IMR-90 (cell line): ENCODE measurements at regions not wholly inside any gene's neighbourhood (a gene's known extent, or its start where the extent isn't known, plus 50 kb on each side); places are given as distances from the start of the nearest gene placed in this dataset.

Experiments
- ATAC-seq: fragments of 200-7000 bp; cut with Tn5 transposase; 2 replicates; pipeline ENCODE4 v1.9.1; 2020; ENCODE audit warnings: low read depth, mild to moderate bottlenecking, moderate library complexity
- BruUV-seq: library from RNA; stranded (reverse); fragments of 400-500 nt; replicated peaks from 2 replicates; lab custom pipeline; 2021; lab: Mats Ljungman, UMichigan
- CTCF ChIA-PET: fragments of 300-600 bp; formaldehyde crosslinking; extraction: SDS; loops from one replicate; lab custom pipeline; 2021; ENCODE audit warnings: antibody characterized with exemption; lab: Yijun Ruan, JAX
- POLR2A ChIA-PET: fragments of 300-600 bp; sonication (Branson Sonifier 250); formaldehyde crosslinking; loops from one replicate; lab custom pipeline; 2022; ENCODE audit warnings: antibody characterized with exemption; ENCODE audit not compliant: unreplicated experiment; lab: Charles Lee
- DNase-seq: peaks from one replicate; pipeline ENCODE4 v3.0.0; 2013
- H2AFZ ChIP-seq: replicated peaks from 2 replicates; pipeline ENCODE3; 2013; ENCODE audit warnings: low read length, mild to moderate bottlenecking; ENCODE audit not compliant: poor library complexity
- H2AK5ac ChIP-seq: 2 replicates; pipeline ENCODE4 v1.6.1; 2013; ENCODE audit warnings: low read depth, low read length, inconsistent platforms
- H2AK9ac ChIP-seq: replicated peaks from 2 replicates; pipeline ENCODE3; 2013; ENCODE audit warnings: mild to moderate bottlenecking, low read depth, low read length, moderate library complexity; ENCODE audit not compliant: poor library complexity
- H2BK120ac ChIP-seq: 2 replicates; pipeline ENCODE4 v1.6.1; 2013; ENCODE audit warnings: low read depth, low read length, inconsistent platforms
- H2BK15ac ChIP-seq: 3 replicates; pipeline ENCODE4 v1.6.1; 2013; ENCODE audit warnings: low read depth, low read length, inconsistent platforms
- H2BK20ac ChIP-seq: 2 replicates; pipeline ENCODE4 v1.6.1; 2013; ENCODE audit warnings: low read depth, mild to moderate bottlenecking, inconsistent platforms, low read length, moderate library complexity
- H2BK5ac ChIP-seq: 2 replicates; pipeline ENCODE4 v1.6.1; 2013; ENCODE audit warnings: mild to moderate bottlenecking, low read depth, low read length, inconsistent platforms; ENCODE audit not compliant: poor library complexity, severe bottlenecking
- H3K14ac ChIP-seq: replicated peaks from 2 replicates; pipeline ENCODE4 v1.6.1; 2013; ENCODE audit warnings: low read depth, low read length, inconsistent platforms
- H3K18ac ChIP-seq: 2 replicates; pipeline ENCODE4 v1.6.1; 2013; ENCODE audit warnings: low read depth, low read length, control low read depth
- H3K23ac ChIP-seq: 2 replicates; pipeline ENCODE4 v1.6.1; 2013; ENCODE audit warnings: low read depth, low read length, inconsistent platforms
- H3K27ac ChIP-seq: 2 replicates; pipeline ENCODE4 v1.5.1; 2013; ENCODE audit warnings: mild to moderate bottlenecking, control low read depth, low read length; ENCODE audit not compliant: insufficient read depth
- H3K27me3 ChIP-seq: 2 replicates; pipeline ENCODE4 v1.6.1; 2013; ENCODE audit warnings: low read length; ENCODE audit not compliant: control insufficient read depth, insufficient read depth
- H3K36me3 ChIP-seq: 2 replicates; pipeline ENCODE4 v1.6.1; 2013; ENCODE audit warnings: low read length, mixed read lengths; ENCODE audit not compliant: control insufficient read depth, insufficient read depth
- H3K4ac ChIP-seq: 2 replicates; pipeline ENCODE4 v1.6.1; 2013; ENCODE audit warnings: low read depth, low read length, inconsistent platforms
- H3K4me1 ChIP-seq: 2 replicates; pipeline ENCODE4 v1.6.1; 2013; ENCODE audit warnings: low read length, mixed read lengths; ENCODE audit not compliant: control insufficient read depth, insufficient read depth
- H3K4me2 ChIP-seq: 2 replicates; pipeline ENCODE4 v1.6.1; 2013; ENCODE audit warnings: low read depth, mild to moderate bottlenecking, control low read depth, low read length, moderate library complexity
- H3K4me3 ChIP-seq: 2 replicates; pipeline ENCODE4 v1.5.1; 2013; ENCODE audit warnings: low read depth, mild to moderate bottlenecking, control low read depth, low read length, moderate library complexity; ENCODE audit not compliant: insufficient read depth
- H3K56ac ChIP-seq: 2 replicates; pipeline ENCODE4 v1.6.1; 2013; ENCODE audit warnings: low read length, inconsistent platforms; ENCODE audit not compliant: insufficient read depth; ENCODE audit errors: extremely low read depth
- H3K79me1 ChIP-seq, 2 experiments: 2 replicates each; pipeline ENCODE4 v1.6.1; 2013; ENCODE audit warnings: low read length in 2 of 2, inconsistent platforms in 1 of 2, low read depth in 1 of 2
- H3K9ac ChIP-seq: 2 replicates; pipeline ENCODE4 v1.6.1; 2013; ENCODE audit warnings: low read depth, low read length, control low read depth
- H3K9me1 ChIP-seq: 2 replicates; pipeline ENCODE4 v1.6.1; 2013; ENCODE audit warnings: low read length, inconsistent platforms; ENCODE audit not compliant: insufficient read depth
- H3K9me3 ChIP-seq: 2 replicates; pipeline ENCODE4 v1.6.1; 2013; ENCODE audit warnings: low read length; ENCODE audit not compliant: control insufficient read depth, insufficient read depth
- H4K20me1 ChIP-seq: 2 replicates; pipeline ENCODE4 v1.6.1; 2013; ENCODE audit warnings: low read length, inconsistent platforms; ENCODE audit not compliant: insufficient read depth
- H4K5ac ChIP-seq: 2 replicates; pipeline ENCODE4 v1.6.1; 2013; ENCODE audit warnings: mild to moderate bottlenecking, low read depth, low read length, control low read depth
- H4K8ac ChIP-seq, 2 experiments: 2 replicates each; pipeline ENCODE4 v1.6.1; 2013; ENCODE audit warnings: low read depth in 2 of 2, low read length in 2 of 2, control low read depth in 1 of 2, inconsistent platforms in 1 of 2
- H4K91ac ChIP-seq: 2 replicates; pipeline ENCODE4 v1.6.1; 2013; ENCODE audit warnings: low read depth, low read length, inconsistent platforms; ENCODE audit not compliant: insufficient read depth
- BHLHE40 ChIP-seq: fragments of 150-350 bp; IDR thresholded peaks from 2 replicates; pipeline ENCODE4 v1.6.1; 2016; ENCODE audit warnings: mild to moderate bottlenecking, low read depth, low read length
- CEBPB ChIP-seq: IDR thresholded peaks from 2 replicates; pipeline ENCODE4 v1.6.1; 2012; ENCODE audit warnings: low read depth, low read length, improper control_type of control experiment
- CHD1 ChIP-seq: IDR thresholded peaks from 2 replicates; pipeline ENCODE4 v1.6.1; 2012; ENCODE audit warnings: low read depth, low read length, improper control_type of control experiment
- ELK1 ChIP-seq: fragments of 150-350 bp; IDR thresholded peaks from 2 replicates; pipeline ENCODE4 v1.6.1; 2016; ENCODE audit warnings: low read depth, mild to moderate bottlenecking, low read length, moderate library complexity, borderline replicate concordance
- FOS ChIP-seq: fragments of 150-350 bp; IDR thresholded peaks from 2 replicates; pipeline ENCODE4 v1.6.1; 2016; ENCODE audit warnings: low read depth, low read length
- MAFK ChIP-seq: IDR thresholded peaks from 2 replicates; pipeline ENCODE4 v1.6.1; 2012; ENCODE audit warnings: low read depth, low read length, improper control_type of control experiment
- MAZ ChIP-seq: IDR thresholded peaks from 2 replicates; pipeline ENCODE4 v1.6.1; 2012; ENCODE audit warnings: low read depth, mild to moderate bottlenecking, low read length, improper control_type of control experiment, moderate library complexity, borderline replicate concordance
- MXI1 ChIP-seq: IDR thresholded peaks from 2 replicates; pipeline ENCODE4 v1.6.1; 2012; ENCODE audit warnings: low read depth, mild to moderate bottlenecking, low read length, moderate library complexity, borderline replicate concordance
- NFE2L2 ChIP-seq: fragments of 150-350 bp; IDR thresholded peaks from 2 replicates; pipeline ENCODE4 v1.6.1; 2016; ENCODE audit warnings: low read depth, mild to moderate bottlenecking, low read length
- POLR2A ChIP-seq: IDR thresholded peaks from 2 replicates; pipeline ENCODE4 v1.6.1; 2012; ENCODE audit warnings: mild to moderate bottlenecking, low read depth, low read length
- RAD21 ChIP-seq: IDR thresholded peaks from 2 replicates; pipeline ENCODE4 v1.6.1; 2012; ENCODE audit warnings: low read length, improper control_type of control experiment
- RCOR1 ChIP-seq: IDR thresholded peaks from 2 replicates; pipeline ENCODE4 v1.6.1; 2012; ENCODE audit warnings: mild to moderate bottlenecking, low read length, improper control_type of control experiment; ENCODE audit not compliant: insufficient replicate concordance
- RFX5 ChIP-seq: IDR thresholded peaks from 2 replicates; pipeline ENCODE4 v1.8.0; 2012; ENCODE audit warnings: low read depth, mild to moderate bottlenecking, low read length, moderate library complexity
- SMC3 ChIP-seq: fragments of 150-350 bp; IDR thresholded peaks from 2 replicates; pipeline ENCODE4 v1.6.1; 2016; ENCODE audit warnings: low read depth, mild to moderate bottlenecking, antibody characterized with exemption, low read length, moderate library complexity
- WGBS, 2 experiments: methylation state at CpG; one replicate each; pipeline versions ENCODE4 v1.1.5 to v1.1.7; 2013; ENCODE audit warnings: missing lambda C conversion rate in 2 of 2; ENCODE audit not compliant: insufficient read length in 1 of 2; ENCODE audit errors: extremely low coverage in 2 of 2; 5-methylcytosine and 5-hydroxymethylcytosine counted together
- dilution Hi-C: fragments of 300-500 bp; cut with HindIII; formaldehyde crosslinking; loops from one replicate; pipeline ENCODE4 v1.14.3; 2018; ENCODE audit warnings: low sequenced_read_pairs; ENCODE audit not compliant: unreplicated experiment
- in situ Hi-C: fragments of 300-500 bp; cut with MboI; formaldehyde crosslinking; loops from 3 replicates; pipeline ENCODE4 v1.14.3; 2019; ENCODE audit warnings: low sequenced_read_pairs, inconsistent platforms, mixed read lengths
- intact Hi-C: fragments of 100-400 bp; cut with micrococcal nuclease; formaldehyde crosslinking; loops from 2 replicates; pipeline ENCODE4 v1.10.0; 2022
- TF ChIP-seq, protein P1 (sequence below): conservative IDR thresholded peaks from 2 replicates; pipeline ENCODE4 v1.5.1; 2012; ENCODE audit warnings: mild to moderate bottlenecking, low read depth, low read length, improper control_type of control experiment
- TF ChIP-seq, protein P2 (sequence below): fragments of 150-350 bp; IDR thresholded peaks from 2 replicates; pipeline ENCODE4 v1.6.1; 2017; ENCODE audit warnings: mild to moderate bottlenecking, antibody characterized with exemption, low read length, low read depth

DNA sequence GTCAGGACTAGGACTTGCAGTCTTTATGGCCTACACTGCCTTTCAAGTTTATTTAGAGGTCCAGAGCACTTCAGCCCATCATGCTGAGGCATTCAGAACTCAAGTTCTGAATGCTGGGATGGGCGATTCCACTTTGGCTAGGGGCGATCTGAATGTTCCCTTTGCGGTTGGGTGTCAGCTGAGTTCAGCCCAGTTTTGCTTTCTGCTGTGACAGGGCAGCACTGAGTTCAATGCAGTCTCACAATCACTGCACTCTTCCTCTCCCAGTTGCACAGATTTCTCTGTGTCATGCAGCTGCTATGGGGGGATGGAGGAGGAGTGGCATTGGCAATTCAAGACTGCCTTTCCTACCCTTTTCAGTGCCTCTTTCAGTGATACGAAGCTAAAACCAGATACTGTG lies 1232.0 kb upstream of the FAM98A start:
- H2AFZ ChIP-seq: no peak overlapping the region
- ATAC-seq: no peak

More for the DNA sequence above, 1232.0 kb upstream of the FAM98A start:
- no TSS peak for BruUV-seq
- no peak overlapping the region for H2BK120ac ChIP-seq
- H3K27ac ChIP-seq: no peak overlapping the region
- H3K27me3 ChIP-seq: no peaks in the 10 kb centered on the region
- no peak overlapping the region for H3K23ac ChIP-seq
- H3K9me3 ChIP-seq: no peaks in the 10 kb centered on the region; the same call in none of the 2 replicates
- no peak overlapping the region for H4K91ac ChIP-seq
- H3K79me1 ChIP-seq: no peaks in the 10 kb centered on the region
- no peak for DNase-seq
- H2AK5ac ChIP-seq: no peak overlapping the region
- H2AK9ac ChIP-seq: no peak overlapping the region
- in situ Hi-C loops (no loop called here), intact Hi-C loops (no loop called here), dilution Hi-C loops (no loop called here)
- ChIA-PET CTCF (no interaction called here), POLR2A (no interaction called here)
- no peaks in the 10 kb centered on the region for H3K36me3 ChIP-seq
- no peak overlapping the region for H3K4me3 ChIP-seq
- no peak overlapping the region for H4K8ac ChIP-seq
- no peak overlapping the region for H2BK5ac ChIP-seq
- H3K4me2 ChIP-seq: no peak overlapping the region
- H3K4me1 ChIP-seq: no peaks in the 10 kb centered on the region
- H3K9ac ChIP-seq: no peak overlapping the region
- H3K14ac ChIP-seq: no peak overlapping the region
- H4K5ac ChIP-seq: no peak overlapping the region
- no peak overlapping the region for H3K18ac ChIP-seq
- H3K4ac ChIP-seq: no peak overlapping the region
- TF ChIP-seq NFE2L2 (no peak), ELK1 (no peak), MXI1 (no peak), RFX5 (no peak), MAZ (no peak), POLR2A (no peak), CEBPB (no peak), RCOR1 (no peak), SMC3 (no peak), RAD21 (no peak), CHD1 (no peak), BHLHE40 (no peak), MAFK (no peak), FOS (no peak)
- TF ChIP-seq, protein P1, sequence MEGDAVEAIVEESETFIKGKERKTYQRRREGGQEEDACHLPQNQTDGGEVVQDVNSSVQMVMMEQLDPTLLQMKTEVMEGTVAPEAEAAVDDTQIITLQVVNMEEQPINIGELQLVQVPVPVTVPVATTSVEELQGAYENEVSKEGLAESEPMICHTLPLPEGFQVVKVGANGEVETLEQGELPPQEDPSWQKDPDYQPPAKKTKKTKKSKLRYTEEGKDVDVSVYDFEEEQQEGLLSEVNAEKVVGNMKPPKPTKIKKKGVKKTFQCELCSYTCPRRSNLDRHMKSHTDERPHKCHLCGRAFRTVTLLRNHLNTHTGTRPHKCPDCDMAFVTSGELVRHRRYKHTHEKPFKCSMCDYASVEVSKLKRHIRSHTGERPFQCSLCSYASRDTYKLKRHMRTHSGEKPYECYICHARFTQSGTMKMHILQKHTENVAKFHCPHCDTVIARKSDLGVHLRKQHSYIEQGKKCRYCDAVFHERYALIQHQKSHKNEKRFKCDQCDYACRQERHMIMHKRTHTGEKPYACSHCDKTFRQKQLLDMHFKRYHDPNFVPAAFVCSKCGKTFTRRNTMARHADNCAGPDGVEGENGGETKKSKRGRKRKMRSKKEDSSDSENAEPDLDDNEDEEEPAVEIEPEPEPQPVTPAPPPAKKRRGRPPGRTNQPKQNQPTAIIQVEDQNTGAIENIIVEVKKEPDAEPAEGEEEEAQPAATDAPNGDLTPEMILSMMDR: no peak
- TF ChIP-seq, protein P2, sequence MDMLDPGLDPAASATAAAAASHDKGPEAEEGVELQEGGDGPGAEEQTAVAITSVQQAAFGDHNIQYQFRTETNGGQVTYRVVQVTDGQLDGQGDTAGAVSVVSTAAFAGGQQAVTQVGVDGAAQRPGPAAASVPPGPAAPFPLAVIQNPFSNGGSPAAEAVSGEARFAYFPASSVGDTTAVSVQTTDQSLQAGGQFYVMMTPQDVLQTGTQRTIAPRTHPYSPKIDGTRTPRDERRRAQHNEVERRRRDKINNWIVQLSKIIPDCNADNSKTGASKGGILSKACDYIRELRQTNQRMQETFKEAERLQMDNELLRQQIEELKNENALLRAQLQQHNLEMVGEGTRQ: no peak
- H4K20me1 ChIP-seq: no peaks in the 10 kb centered on the region
- H3K9me1 ChIP-seq: no peaks in the 10 kb centered on the region
- no peak overlapping the region for H3K56ac ChIP-seq
- H2BK15ac ChIP-seq: no peak overlapping the region
- H2BK20ac ChIP-seq: no peak overlapping the region
- WGBS, 2 experiments: no CpG with 5 or more reads among the region's 4 CpGs
